Esophagus (tissue), 2 donors: ENCODE measurements at regions not wholly inside any gene's neighbourhood (a gene's known extent, or its start where the extent isn't known, plus 50 kb on each side); places are given as distances from the start of the nearest gene placed in this dataset.

Experiments used
- H3K27ac ChIP-seq, 2 donors: one replicate each; pipeline ENCODE4 v1.5.1; 2013; ENCODE audit warnings: low read depth in 2 of 2, mild to moderate bottlenecking in 2 of 2, inconsistent platforms in 1 of 2, low read length in 1 of 2, moderate library complexity in 1 of 2
- H3K27me3 ChIP-seq, 2 donors: one replicate each; pipeline ENCODE4 v1.6.1; 2013; ENCODE audit warnings: low read length in 2 of 2, control low read depth in 1 of 2, mild to moderate bottlenecking in 1 of 2; ENCODE audit not compliant: insufficient read depth in 2 of 2, control insufficient read depth in 1 of 2
- H3K36me3 ChIP-seq, 2 donors: one replicate each; pipeline ENCODE4 v1.6.1; 2013; ENCODE audit warnings: low read length in 1 of 2; ENCODE audit not compliant: control insufficient read depth in 2 of 2, insufficient read depth in 2 of 2
- H3K4me1 ChIP-seq, 2 donors: one replicate each; pipeline ENCODE4 v1.6.1; 2013; ENCODE audit warnings: low read length in 1 of 2; ENCODE audit not compliant: control insufficient read depth in 2 of 2, insufficient read depth in 2 of 2
- H3K4me3 ChIP-seq, 2 donors: one replicate each; pipeline ENCODE4 v1.5.1; 2013; ENCODE audit warnings: low read length in 2 of 2, mild to moderate bottlenecking in 2 of 2, low read depth in 1 of 2, moderate library complexity in 1 of 2
- H3K9me3 ChIP-seq, 2 donors: one replicate each; pipeline ENCODE4 v1.6.1; 2013; ENCODE audit warnings: mild to moderate bottlenecking in 2 of 2, low read depth in 1 of 2, low read length in 1 of 2, moderate library complexity in 1 of 2; ENCODE audit not compliant: control insufficient read depth in 2 of 2, insufficient read depth in 1 of 2
- WGBS, 2 donors: extraction: QIAGEN DNeasy Blood & Tissue Kit; methylation state at CpG; one replicate each; pipeline ENCODE4 v1.1.7; 2013; 5-methylcytosine and 5-hydroxymethylcytosine counted together
- donor health status: healthy with polysubstance abuse.
- donor health status: Bipolar disorder and iron deficiency.

DNA sequence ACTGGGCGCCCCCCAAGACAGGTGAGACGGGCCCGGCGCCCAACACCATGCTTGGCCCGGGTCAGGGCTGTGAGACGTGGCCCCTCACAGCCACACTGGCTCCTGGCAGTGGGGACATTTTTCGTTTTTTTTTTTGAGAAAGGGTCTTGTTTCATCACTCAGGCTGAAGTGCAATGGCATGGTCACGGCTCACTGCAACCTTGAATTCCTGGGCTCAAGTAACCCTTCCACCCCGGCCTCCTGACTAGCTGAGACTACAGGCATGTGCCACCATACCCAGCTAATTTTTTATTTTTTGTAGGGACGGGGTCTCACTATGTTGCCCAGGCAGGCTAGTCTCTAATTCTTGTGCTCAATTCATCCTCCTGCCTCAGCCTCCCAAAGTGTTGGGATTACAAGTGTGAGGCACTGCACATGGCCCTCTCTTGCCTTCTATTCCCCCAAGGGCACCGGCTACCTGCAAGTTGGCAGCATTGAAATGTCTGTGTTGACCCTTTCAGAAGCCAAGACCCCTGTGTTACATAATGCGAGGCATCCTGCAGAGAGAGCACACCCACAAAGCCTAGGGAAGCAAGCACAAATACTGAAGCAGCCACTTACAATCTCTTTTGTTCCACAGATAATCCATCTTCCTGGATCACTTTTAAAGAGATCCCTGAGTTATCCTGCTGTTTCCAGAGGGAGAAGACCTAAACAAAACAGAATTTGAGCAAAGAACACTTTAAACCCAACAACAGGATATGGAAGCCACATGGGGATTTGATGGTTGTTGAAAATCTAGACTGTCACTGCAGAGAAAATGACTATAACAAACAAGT is 57.5 kb upstream of the SLC4A11 start:
- H3K27ac ChIP-seq, result no peak overlapping the region
- peaks cover 7 to 8% of the 10 kb centered on the region in 2 donors for H3K36me3 ChIP-seq
- no peak overlapping the region for H3K4me3 ChIP-seq
- no peaks in the 10 kb centered on the region for H3K27me3 ChIP-seq
- no peaks in the 10 kb centered on the region for H3K4me1 ChIP-seq
- no peaks in the 10 kb centered on the region for H3K9me3 ChIP-seq
- 91 to 93% methylated on average over 12 of the region's 12 CpGs for WGBS, 2 donors
